ENCODE measurements at regions not wholly inside any gene's neighbourhood (a gene's known extent, or its start where the extent isn't known, plus 50 kb on each side); places are given as distances from the start of the nearest gene placed in this dataset.

DNA sequence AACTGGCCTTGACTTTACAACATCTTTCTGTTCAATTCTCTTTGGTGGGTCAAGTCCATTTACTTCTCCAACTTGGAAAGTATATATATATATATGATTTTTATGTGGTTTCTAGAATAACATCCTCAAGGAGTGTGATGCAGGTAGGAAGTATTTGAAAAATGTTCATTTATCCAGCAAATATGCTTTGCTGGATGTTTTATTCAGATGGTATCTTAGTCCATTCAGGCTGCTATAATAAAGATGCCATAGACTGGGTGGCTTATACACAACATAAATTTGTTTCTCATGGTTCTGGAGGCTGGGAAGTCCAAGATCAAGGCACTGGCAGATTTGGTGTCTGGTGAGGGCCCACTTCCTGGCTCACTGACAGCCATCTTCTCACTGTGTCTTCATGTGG is 168.7 kb upstream of the RASGRP1 start:
- no peak for TF ChIP-seq POLR2A (IDR thresholded peaks at IDR 0.05)
- TF ChIP-seq POLR2AphosphoS5 (IDR thresholded peaks at IDR 0.05) = no peak
- TF ChIP-seq CTCF (IDR thresholded peaks at IDR 0.05) = no peak
- TF ChIP-seq EP300 (IDR thresholded peaks at IDR 0.05; ENCODE audit: low read depth) = no peak

Measured in transverse colon (tissue), 4 donors.